HEK293 (cell line): ENCODE measurements at regions not wholly inside any gene's neighbourhood (a gene's known extent, or its start where the extent isn't known, plus 50 kb on each side); places are given as distances from the start of the nearest gene placed in this dataset.

Experiments
- CTCF ChIA-PET: fragments of 350-600 bp; formaldehyde crosslinking; extraction: SDS; loops from one replicate; lab custom pipeline; 2021; ENCODE audit warnings: antibody characterized with exemption; lab: Yijun Ruan, JAX
- POLR2A ChIA-PET: fragments of 300-600 bp; formaldehyde crosslinking; extraction: SDS; loops from one replicate; lab custom pipeline; 2020; ENCODE audit warnings: antibody characterized with exemption, inconsistent platforms; lab: Yijun Ruan, JAX
- H3K27ac ChIP-seq: fragments of 200-500 bp; sonication (Bioruptor generic); 2 replicates; pipeline ENCODE4 v1.5.1; 2014; ENCODE audit warnings: low read depth, low read length, control low read depth, inconsistent platforms; ENCODE audit errors: extremely low read depth
- H3K36me3 ChIP-seq, 2 experiments: fragments of 200-500 bp in 1 of 2; sonication (Bioruptor generic) in 1 of 2; 1 replicate in 1 of 2; 2 replicates in 1 of 2; pipeline ENCODE4 v1.5.1; 2014 to 2017; ENCODE audit warnings: inconsistent platforms in 2 of 2, low read length in 2 of 2; ENCODE audit not compliant: control insufficient read depth in 2 of 2, insufficient read depth in 1 of 2
- H3K4me1 ChIP-seq: fragments of 200-500 bp; sonication (Bioruptor generic); 2 replicates; pipeline ENCODE4 v1.5.1; 2014; ENCODE audit warnings: mild to moderate bottlenecking, low read length, inconsistent platforms; ENCODE audit not compliant: control insufficient read depth, insufficient read depth
- H3K4me3 ChIP-seq: 2 replicates; pipeline ENCODE4 v1.5.1; 2011; ENCODE audit warnings: low read depth, mild to moderate bottlenecking, control low read depth, low read length, moderate library complexity
- H3K9me3 ChIP-seq: fragments of 200-500 bp; sonication (Bioruptor generic); 2 replicates; pipeline ENCODE4 v1.5.1; 2014; ENCODE audit warnings: low read depth, low read length, inconsistent platforms; ENCODE audit not compliant: control insufficient read depth, insufficient read depth
- GFI1B ChIP-seq: fragments of 450-650 bp; formaldehyde crosslinking; IDR thresholded peaks from 2 replicates; pipeline ENCODE4 v1.5.1; 2016; ENCODE audit warnings: missing biosample characterization, missing genetic modification characterization
- HOXA7 ChIP-seq: sonication (generic); formaldehyde crosslinking; IDR thresholded peaks from 2 replicates; pipeline ENCODE4 v1.8.1; 2022; ENCODE audit warnings: missing genetic modification reagents, borderline replicate concordance
- MYNN ChIP-seq: fragments of 450-650 bp; formaldehyde crosslinking; IDR thresholded peaks from 2 replicates; pipeline ENCODE4 v1.5.1; 2016; ENCODE audit warnings: missing biosample characterization, missing genetic modification characterization, borderline replicate concordance
- PRDM2 ChIP-seq: fragments of 450-650 bp; formaldehyde crosslinking; IDR thresholded peaks from 2 replicates; pipeline ENCODE4 v1.5.1; 2016; ENCODE audit warnings: missing biosample characterization, missing genetic modification characterization, borderline replicate concordance
- ZBTB48 ChIP-seq: fragments of 450-650 bp; formaldehyde crosslinking; IDR thresholded peaks from 2 replicates; pipeline ENCODE4 v1.5.1; 2016; ENCODE audit warnings: missing biosample characterization, missing genetic modification characterization
- ZNF140 ChIP-seq: fragments of 450-650 bp; formaldehyde crosslinking; IDR thresholded peaks from 2 replicates; pipeline ENCODE4 v1.5.1; 2016; ENCODE audit warnings: missing biosample characterization, missing genetic modification characterization
- ZNF18 ChIP-seq: fragments of 450-650 bp; formaldehyde crosslinking; IDR thresholded peaks from 2 replicates; pipeline ENCODE4 v1.5.1; 2016; ENCODE audit warnings: missing biosample characterization, missing genetic modification characterization
- ZNF223 ChIP-seq: fragments of 450-650 bp; formaldehyde crosslinking; IDR thresholded peaks from 2 replicates; pipeline ENCODE4 v1.5.1; 2016; ENCODE audit warnings: missing biosample characterization, missing genetic modification characterization
- ZNF23 ChIP-seq: fragments of 450-650 bp; formaldehyde crosslinking; IDR thresholded peaks from 2 replicates; pipeline ENCODE4 v1.5.1; 2016; ENCODE audit warnings: missing biosample characterization, missing genetic modification characterization, borderline replicate concordance
- ZNF239 ChIP-seq: fragments of 450-650 bp; formaldehyde crosslinking; IDR thresholded peaks from 2 replicates; pipeline ENCODE4 v1.5.1; 2016; ENCODE audit warnings: missing biosample characterization, missing genetic modification characterization
- ZNF292 ChIP-seq: fragments of 450-650 bp; formaldehyde crosslinking; IDR thresholded peaks from 2 replicates; pipeline ENCODE4 v1.5.1; 2016; ENCODE audit warnings: low read depth, missing biosample characterization, missing genetic modification characterization, borderline replicate concordance
- ZNF391 ChIP-seq: fragments of 450-650 bp; formaldehyde crosslinking; IDR thresholded peaks from 2 replicates; pipeline ENCODE4 v1.5.1; 2016; ENCODE audit warnings: low read depth, missing biosample characterization, missing genetic modification characterization, borderline replicate concordance
- ZSCAN23 ChIP-seq: fragments of 450-650 bp; formaldehyde crosslinking; IDR thresholded peaks from 2 replicates; pipeline ENCODE4 v1.5.1; 2016; ENCODE audit warnings: missing biosample characterization, missing genetic modification characterization
- TF ChIP-seq, protein P1 (sequence below): fragments of 450-650 bp; formaldehyde crosslinking; IDR thresholded peaks from 2 replicates; pipeline ENCODE4 v1.5.1; 2017; ENCODE audit warnings: missing biosample characterization, missing genetic modification characterization
- TF ChIP-seq, protein P2 (sequence below): fragments of 450-650 bp; formaldehyde crosslinking; IDR thresholded peaks from 2 replicates; pipeline ENCODE4 v1.5.1; 2016; ENCODE audit warnings: missing biosample characterization, missing genetic modification characterization

- no peak for TF ChIP-seq PRDM2 (tag by site-specific recombination)
Measured at GRCh38 chr15:93801206-93801605, 430.2 kb upstream of the MCTP2 start (continued).

- no peak overlapping the region for H3K27ac ChIP-seq
- ChIA-PET POLR2A (no interaction called here), CTCF (interaction anchor here (0.9 kb wide), 1 partner anchor 319 kb away, joined by 3 read pairs; no protein-coding TSS in a partner anchor)
- TF ChIP-seq ZNF140 (tag by site-specific recombination) (no peak), ZNF23 (tag by site-specific recombination) (no peak), ZNF239 (tag by site-specific recombination) (no peak), ZNF292 (tag by site-specific recombination) (no peak), GFI1B (tag by site-specific recombination) (no peak), ZNF223 (tag by site-specific recombination) (no peak), ZSCAN23 (tag by site-specific recombination) (no peak), ZBTB48 (no peak), ZNF18 (tag by site-specific recombination) (no peak), HOXA7 (no peak), ZNF391 (tag by site-specific recombination) (no peak), PRDM2 (tag by site-specific recombination) (no peak), MYNN (tag by site-specific recombination) (no peak)
- TF ChIP-seq, protein P1, sequence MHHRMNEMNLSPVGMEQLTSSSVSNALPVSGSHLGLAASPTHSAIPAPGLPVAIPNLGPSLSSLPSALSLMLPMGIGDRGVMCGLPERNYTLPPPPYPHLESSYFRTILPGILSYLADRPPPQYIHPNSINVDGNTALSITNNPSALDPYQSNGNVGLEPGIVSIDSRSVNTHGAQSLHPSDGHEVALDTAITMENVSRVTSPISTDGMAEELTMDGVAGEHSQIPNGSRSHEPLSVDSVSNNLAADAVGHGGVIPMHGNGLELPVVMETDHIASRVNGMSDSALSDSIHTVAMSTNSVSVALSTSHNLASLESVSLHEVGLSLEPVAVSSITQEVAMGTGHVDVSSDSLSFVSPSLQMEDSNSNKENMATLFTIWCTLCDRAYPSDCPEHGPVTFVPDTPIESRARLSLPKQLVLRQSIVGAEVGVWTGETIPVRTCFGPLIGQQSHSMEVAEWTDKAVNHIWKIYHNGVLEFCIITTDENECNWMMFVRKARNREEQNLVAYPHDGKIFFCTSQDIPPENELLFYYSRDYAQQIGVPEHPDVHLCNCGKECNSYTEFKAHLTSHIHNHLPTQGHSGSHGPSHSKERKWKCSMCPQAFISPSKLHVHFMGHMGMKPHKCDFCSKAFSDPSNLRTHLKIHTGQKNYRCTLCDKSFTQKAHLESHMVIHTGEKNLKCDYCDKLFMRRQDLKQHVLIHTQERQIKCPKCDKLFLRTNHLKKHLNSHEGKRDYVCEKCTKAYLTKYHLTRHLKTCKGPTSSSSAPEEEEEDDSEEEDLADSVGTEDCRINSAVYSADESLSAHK (tag by site-specific recombination) = no peak
- TF ChIP-seq, protein P2, sequence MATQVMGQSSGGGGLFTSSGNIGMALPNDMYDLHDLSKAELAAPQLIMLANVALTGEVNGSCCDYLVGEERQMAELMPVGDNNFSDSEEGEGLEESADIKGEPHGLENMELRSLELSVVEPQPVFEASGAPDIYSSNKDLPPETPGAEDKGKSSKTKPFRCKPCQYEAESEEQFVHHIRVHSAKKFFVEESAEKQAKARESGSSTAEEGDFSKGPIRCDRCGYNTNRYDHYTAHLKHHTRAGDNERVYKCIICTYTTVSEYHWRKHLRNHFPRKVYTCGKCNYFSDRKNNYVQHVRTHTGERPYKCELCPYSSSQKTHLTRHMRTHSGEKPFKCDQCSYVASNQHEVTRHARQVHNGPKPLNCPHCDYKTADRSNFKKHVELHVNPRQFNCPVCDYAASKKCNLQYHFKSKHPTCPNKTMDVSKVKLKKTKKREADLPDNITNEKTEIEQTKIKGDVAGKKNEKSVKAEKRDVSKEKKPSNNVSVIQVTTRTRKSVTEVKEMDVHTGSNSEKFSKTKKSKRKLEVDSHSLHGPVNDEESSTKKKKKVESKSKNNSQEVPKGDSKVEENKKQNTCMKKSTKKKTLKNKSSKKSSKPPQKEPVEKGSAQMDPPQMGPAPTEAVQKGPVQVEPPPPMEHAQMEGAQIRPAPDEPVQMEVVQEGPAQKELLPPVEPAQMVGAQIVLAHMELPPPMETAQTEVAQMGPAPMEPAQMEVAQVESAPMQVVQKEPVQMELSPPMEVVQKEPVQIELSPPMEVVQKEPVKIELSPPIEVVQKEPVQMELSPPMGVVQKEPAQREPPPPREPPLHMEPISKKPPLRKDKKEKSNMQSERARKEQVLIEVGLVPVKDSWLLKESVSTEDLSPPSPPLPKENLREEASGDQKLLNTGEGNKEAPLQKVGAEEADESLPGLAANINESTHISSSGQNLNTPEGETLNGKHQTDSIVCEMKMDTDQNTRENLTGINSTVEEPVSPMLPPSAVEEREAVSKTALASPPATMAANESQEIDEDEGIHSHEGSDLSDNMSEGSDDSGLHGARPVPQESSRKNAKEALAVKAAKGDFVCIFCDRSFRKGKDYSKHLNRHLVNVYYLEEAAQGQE (tag by site-specific recombination) = no peak
- H3K9me3 ChIP-seq = no peaks in the 10 kb centered on the region
- H3K4me3 ChIP-seq = no peak overlapping the region
- H3K36me3 ChIP-seq = no peaks in the 10 kb centered on the region
- no peaks in the 10 kb centered on the region for H3K4me1 ChIP-seq
Measured at GRCh38 chr15:93800805-93801204, 430.6 kb upstream of the MCTP2 start.
